SK-N-DZ (cell line): ENCODE measurements at regions not wholly inside any gene's neighbourhood (a gene's known extent, or its start where the extent isn't known, plus 50 kb on each side); places are given as distances from the start of the nearest gene placed in this dataset.
"Not testable (repeated sequence)": the region's sequence is repeated elsewhere in the genome, so short reads cannot be mapped to it uniquely, and the experiment has no call there.

Source experiments
- DNase-seq: peaks from one replicate; pipeline ENCODE4 v3.0.0-alpha.2; 2015; ENCODE audit warnings: low spot score

- DNase-seq, result no peak
Measured at GRCh38 chr5:39977066-39977655, 552.4 kb upstream of the DAB2 start.

DNA sequence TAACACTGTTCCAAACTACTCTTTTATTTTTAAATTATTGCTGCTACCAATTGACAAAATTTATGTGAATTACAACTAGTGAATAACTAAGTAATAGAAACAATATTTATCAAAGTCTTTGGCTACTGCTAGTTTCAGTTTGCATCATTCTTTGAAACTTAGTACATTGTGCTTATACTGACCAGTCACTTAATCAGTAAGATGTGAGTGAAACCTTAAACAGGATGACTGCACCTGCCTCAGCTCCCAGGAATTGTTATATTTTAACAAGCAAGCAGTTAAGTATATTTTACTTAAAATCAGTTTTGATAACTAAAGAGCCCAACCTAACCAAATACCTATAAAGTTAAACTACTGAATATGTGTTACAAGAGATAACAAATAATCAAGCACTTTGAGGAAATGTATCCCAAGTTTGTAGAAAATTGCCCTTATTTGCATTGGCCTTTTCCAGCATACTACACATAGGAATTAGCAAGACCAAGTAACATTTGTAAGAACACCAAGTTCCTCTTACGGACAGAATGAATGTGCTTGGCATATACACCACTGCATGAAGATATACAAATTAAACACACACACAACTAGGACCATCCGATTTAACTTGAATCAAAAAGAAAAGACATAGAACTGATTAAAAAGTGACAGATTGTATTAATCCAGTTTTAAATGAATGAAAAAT is 545.5 kb upstream of the DAB2 start:
- DNase-seq, result no peak

DNA sequence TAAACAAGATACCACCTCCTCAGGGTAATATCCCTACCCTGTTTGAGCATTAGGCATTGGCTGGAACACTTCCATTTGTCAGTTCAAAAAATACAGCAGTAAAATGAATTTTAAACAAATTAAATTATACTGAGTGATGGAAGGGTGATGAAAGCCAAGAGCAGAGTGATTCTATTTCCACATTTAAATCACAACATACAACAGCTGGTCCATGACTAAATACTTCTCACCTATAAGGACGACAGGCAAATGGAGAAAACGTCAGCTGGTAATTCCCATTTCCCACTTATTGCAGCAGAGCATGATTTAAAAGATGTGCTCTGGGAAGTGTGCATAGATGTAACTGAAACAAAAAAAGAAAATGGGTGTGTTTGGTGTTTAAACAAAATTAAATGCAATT is 543.6 kb upstream of the DAB2 start:
- DNase-seq, result no peak

DNA sequence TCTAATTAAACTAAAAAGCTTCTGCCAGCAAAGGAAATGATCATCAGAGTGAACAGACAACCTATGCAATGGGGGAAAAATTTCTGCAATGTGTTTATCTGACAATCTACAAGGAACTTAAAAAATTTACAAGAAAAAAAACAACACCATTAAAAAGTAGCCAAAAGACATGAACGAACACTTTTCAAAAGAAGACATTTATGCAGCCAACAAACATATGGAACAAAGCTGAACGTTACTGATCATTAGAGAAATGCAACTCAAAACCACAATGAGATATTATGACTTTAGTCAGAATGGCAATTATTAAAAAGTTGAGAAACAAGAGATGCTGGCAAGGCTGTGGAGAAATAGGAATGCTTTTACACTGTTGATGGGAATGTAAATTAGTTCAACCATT is 530.4 kb upstream of the DAB2 start:
- DNase-seq, result no peak

- no peak for DNase-seq
Measured at GRCh38 chr5:39951070-39951469, 526.3 kb upstream of the DAB2 start.

DNA sequence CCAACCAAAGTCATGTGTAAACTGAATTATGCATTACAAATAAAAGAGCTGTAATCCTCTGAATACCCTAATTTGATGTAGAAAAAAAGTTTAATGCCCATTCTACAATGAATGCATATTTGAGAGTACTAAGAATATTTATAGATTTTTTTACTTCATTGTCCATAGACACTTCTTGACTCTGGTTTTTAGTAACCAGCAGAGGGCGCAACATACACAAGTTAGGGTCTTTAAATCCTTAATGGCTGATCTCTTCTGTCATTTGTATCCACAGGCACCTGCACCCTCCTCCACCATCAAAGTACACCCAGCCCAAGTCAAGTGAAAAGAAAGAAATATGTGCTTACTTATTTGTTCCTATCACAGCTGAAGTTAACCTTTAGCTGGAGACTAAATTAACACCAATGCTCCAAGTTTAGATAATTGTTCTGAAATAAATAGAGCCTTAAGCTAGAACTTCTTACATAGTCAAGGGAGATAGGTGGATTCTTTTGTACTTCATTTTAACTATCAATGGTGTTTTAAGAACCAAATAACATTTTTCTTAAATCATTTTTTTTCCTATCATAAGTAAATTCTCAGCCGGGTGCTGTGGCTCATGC is 524.2 kb upstream of the DAB2 start:
- peak; percentile 53 for DNase-seq

- DNase-seq, result no peak
Measured at GRCh38 chr5:39948341-39948740, 523.6 kb upstream of the DAB2 start.

DNA sequence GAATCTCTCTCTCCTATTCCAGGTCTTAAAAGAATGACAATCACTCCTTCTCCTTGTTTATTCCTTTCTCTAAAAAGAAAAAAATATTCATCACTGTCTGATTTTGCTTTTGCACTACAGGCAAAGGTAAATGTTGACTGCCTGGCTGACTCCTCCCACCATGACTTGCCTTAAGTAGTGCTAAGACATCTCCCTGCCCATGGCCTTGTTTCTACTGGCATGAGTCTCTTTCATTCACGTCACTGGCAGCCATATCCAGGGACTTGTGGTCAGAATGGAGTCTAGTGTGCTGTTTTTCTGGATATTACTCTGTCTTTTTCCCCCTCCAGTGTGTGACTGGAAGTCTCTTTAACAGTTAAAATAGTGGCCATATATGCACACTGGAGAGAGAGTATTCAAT is 522.9 kb upstream of the DAB2 start:
- DNase-seq, result no peak

- DNase-seq, result no peak
Measured at GRCh38 chr5:39946356-39947045, 521.7 kb upstream of the DAB2 start.

DNA sequence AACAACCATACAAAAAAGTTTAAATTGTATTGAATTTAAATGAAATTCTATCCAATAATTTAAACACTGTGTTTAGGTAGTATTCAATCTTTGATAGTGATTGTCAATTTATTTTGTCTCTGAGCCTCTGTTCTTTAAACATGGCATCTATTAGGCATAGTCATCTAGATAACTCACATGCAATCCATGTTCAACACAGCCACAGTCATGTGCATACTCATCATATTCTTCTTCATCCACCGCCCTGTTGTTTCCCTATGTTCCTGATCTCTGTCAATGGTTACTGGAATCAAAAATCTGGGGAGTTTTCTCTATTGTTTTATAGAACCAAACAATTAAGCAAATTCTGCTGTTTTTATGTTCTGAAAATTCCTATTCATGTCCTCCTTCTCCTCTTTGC is 521.1 kb upstream of the DAB2 start:
- no peak for DNase-seq

DNA sequence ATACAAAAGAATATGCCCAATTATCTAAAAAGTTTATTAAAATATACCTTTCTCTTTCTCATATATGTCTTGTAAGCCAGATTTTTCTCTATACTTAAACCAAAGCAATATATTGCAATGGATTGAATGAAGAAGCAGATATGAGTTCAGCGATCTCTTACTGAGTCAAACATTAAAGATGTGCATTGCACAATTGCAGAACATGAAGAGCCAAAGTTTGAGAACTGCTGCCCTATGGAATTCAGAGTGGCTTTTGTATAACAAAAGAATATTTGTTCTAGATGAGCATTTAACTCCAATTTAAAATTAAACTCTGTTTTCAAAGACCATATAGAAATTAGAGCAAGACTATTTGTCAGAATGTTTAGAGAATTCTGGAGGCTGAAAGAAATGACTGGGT is 519.0 kb upstream of the DAB2 start:
- DNase-seq, result no peak

GRCh38 chr5:39942606-39943005 is 517.8 kb upstream of the DAB2 start:
- DNase-seq, result no peak

DNA sequence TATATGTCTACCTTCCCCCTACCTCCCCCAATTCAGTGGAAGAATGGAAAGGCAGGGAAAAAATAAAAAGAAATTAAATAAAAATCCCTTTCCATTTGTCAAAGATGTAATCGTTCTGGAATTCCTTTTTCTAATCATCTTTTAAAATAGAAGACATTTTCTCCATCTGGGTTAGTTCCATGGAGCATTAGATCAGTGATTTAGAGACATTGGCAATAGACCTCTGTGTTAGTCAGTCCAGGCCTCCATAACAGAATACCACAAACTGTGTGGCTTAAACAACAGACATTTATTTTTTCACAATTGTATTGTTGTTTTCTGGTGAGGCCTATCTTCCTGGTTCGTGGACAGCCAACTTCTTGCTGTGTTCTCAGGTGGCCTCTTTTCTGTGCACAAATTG is 516.6 kb upstream of the DAB2 start:
- DNase-seq, result no peak

- DNase-seq, result no peak
Measured at GRCh38 chr5:39934830-39935229, 510.1 kb upstream of the DAB2 start.

GRCh38 chr5:39933061-39933460 is 508.3 kb upstream of the DAB2 start:
- DNase-seq, result no peak

DNA sequence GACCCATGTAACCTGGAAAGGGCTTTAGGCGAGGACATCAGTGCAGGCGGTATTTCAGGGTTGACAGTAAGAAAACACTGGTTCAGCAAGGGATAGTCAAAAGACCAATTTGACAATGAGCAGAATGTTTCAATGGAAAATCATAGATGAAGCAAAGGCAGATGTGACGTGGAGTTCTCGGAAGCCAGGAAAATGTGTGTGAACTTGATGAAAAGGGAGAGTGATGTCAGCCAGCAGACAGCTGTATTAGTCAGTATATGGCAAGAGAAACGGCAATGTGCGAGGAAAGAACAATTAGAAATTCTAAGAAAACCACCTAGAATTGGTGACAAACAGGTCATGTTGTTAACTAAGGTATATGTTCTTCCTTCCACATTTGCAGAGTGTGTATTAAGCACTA is 503.9 kb upstream of the DAB2 start:
- no peak for DNase-seq

DNA sequence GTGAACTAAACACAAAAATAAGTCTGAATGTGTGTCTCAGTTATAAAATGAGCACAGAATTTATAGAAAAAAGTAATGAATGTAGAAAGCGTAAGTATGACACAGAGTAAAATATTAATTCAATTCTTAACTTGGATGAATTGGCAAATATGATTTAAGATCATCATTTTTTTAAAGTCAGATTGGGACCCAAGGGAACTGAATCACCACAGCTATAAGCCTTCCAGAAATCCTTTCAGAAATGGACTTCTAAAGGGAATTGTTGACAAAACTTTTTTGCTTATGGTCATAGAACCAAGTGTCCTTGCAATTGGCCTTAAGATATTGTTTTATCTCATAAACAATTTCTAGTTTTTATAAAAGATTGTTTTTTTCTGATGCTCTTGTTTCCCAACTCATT is 495.1 kb upstream of the DAB2 start:
- no peak for DNase-seq

DNA sequence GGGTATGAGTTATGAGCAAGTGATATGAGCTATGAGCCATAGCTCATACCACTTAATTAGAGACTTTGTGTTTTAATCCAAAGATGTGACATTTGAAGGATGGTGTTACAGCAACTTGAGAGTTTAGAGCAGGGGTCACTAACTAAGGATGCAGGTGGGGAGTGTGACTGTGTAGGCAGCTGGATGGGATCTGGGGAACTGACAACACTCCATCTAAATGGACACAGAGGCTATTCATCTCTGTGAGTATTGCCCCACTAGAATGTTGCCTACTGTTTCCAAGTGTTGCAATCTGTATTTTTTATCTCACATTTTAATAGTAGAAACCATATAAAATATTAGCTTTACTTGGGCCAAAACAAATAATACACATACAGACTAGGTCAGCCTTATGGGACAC is 488.1 kb upstream of the DAB2 start:
- no peak for DNase-seq

- DNase-seq, result not testable (repeated sequence)
Measured at GRCh38 chr5:39907267-39907951, 482.6 kb upstream of the DAB2 start.

DNA sequence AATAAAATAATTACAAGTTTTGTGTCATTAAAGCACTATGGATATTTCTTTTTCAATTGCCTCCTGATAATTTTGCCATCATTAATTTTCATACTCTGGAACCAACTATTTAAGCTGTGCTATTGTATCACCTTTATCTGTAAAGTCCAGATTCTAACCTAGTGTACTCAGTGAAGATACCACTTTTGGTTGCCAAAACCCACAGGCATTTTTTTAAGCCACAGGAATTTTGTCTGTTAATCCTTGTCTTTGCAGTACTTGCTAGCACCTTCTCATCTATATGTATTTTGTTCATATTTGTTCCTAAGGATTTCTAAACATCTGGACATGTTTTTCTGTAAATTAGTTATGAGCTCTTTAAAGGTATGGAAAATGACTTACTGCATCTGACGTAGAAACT is 481.4 kb upstream of the DAB2 start:
- no peak for DNase-seq

DNA sequence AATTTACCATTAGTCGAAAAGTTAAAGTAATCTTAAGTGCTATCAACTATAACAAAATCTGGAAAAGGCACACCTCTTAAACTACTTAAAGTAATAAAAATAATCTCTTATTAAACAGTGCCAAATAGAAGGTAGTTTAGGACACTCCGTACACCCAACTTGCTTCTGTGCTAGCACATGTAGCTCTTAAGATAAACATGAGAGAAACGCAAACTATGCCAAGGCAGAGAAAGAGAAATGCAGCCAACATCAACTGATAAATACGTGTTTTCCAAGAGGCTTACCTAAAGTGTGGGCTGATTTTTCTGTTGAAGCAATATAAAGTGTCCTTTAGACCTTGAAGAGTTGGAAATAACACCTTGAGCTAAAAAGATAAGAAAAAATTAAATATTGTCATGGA is 480.6 kb upstream of the DAB2 start:
- no peak for DNase-seq

DNA sequence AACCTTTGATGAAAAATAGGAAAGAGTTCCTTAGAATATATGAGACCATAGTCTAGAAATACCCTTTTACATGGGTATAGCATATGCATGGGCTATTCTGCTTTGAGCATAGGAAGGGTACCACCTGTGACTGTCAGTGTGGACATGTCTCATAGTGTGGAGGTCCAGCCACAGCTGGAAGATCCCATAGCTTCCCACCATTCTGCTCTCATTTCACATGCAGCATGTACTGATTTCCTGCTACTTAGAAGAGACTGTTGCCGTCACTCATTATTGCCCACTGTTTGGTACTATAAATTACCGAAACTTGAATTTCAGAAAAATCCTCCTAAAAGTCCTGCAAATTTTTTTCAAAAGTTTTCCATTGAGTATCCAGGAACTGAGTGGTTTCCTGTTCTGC is 477.8 kb upstream of the DAB2 start:
- no peak for DNase-seq
